SK-N-SH (cell line): ENCODE measurements at regions not wholly inside any gene's neighbourhood (a gene's known extent, or its start where the extent isn't known, plus 50 kb on each side); places are given as distances from the start of the nearest gene placed in this dataset.

ENCODE experiments used
- CTCF ChIP-seq: fragments of 200-600 bp; sonication (generic); IDR thresholded peaks from 2 replicates; pipeline ENCODE4 v1.6.1; 2017; ENCODE audit warnings: antibody characterized with exemption, mild to moderate bottlenecking, moderate library complexity
- RFX5 ChIP-seq: IDR thresholded peaks from 2 replicates; pipeline ENCODE4 v1.6.1; 2012; ENCODE audit warnings: mild to moderate bottlenecking, improper control_type of control experiment, low read length

GRCh38 chr12:60308366-60308991 lies 712.6 kb downstream of the SLC16A7 start:
- TF ChIP-seq RFX5 = no peak
- no peak for TF ChIP-seq CTCF
